ENCODE measurements at regions not wholly inside any gene's neighbourhood (a gene's known extent, or its start where the extent isn't known, plus 50 kb on each side); places are given as distances from the start of the nearest gene placed in this dataset.

DNA sequence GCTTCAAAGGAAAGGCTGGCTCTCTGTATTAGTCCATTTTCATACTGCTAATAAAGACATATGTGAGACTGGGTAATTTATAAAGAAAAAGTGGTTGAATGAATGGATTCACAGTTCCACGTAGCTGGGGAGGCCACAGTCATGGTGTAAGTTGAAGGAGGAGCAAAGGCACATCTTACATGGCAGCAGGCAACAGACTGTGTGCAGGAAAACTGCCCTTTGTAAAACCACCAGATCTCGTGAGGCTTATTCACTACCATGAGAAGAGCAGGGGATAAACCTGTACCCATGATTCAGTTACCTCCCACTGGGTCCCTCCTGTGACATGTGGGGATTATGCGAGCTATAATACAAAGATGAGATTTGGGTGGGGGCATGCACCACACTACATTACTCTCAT, 1486.6 kb downstream of the PCDH7 start:
- no peak for TF ChIP-seq POLR2A (IDR thresholded peaks at IDR 0.05; ENCODE audit: low read length)
- TF ChIP-seq GATA1 (IDR thresholded peaks at IDR 0.05; ENCODE audit: low read depth, low read length), result no peak
